ENCODE measurements at regions not wholly inside any gene's neighbourhood (a gene's known extent, or its start where the extent isn't known, plus 50 kb on each side); places are given as distances from the start of the nearest gene placed in this dataset.

DNA sequence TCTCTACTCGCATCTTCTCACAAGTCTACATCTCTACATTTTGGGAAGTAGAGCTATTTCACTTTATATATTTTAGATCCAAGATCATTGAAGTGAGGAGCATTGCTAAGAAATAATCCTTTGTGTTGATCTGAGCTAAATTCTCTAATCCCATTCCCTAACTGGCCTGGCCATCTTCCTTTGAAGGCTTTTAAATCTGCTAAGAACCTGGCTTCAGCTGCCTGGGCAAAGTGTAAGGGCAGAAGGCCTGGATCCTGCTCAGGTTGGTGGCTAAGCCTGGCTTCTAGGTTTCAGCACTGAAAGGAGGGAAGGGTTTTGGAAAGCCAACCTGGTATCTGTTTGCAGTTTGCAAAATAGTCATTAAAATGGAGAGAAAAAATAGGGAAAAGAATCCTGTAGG, 167.6 kb downstream of the BRINP2 start:
- Histone ChIP-seq H3K36me3 (replicated peaks in 1 of 2) (no peaks in the 10 kb centered on the region), H3K9me3 (replicated peaks in 1 of 3) (no peaks in the 10 kb centered on the region), H3K27ac (no peak overlapping the region), H3K27me3 (no peaks in the 10 kb centered on the region), H3K4me3 (no peak overlapping the region), H3K4me1 (replicated peaks in 1 of 2) (no peaks in the 10 kb centered on the region)
- no peak for TF ChIP-seq POLR2A (IDR thresholded peaks at IDR 0.05)
- no peak for TF ChIP-seq CTCF (IDR thresholded peaks at IDR 0.05)
- no peak for DNase-seq
- 81 to 90% (median 83%) methylated on average over 1 of the region's 1 CpG for WGBS, 4 donors
- intact Hi-C loops (cut with DNase I): no loop called here

- Histone ChIP-seq H3K4me3 (no peak overlapping the region), H3K9me3 (replicated peaks in 1 of 3) (no peaks in the 10 kb centered on the region), H3K27me3 (no peaks in the 10 kb centered on the region), H3K4me1 (replicated peaks in 1 of 2) (no peaks in the 10 kb centered on the region), H3K27ac (no peak overlapping the region), H3K36me3 (replicated peaks in 1 of 2) (no peaks in the 10 kb centered on the region)
- TF ChIP-seq POLR2A (IDR thresholded peaks at IDR 0.05) (no peak), CTCF (IDR thresholded peaks at IDR 0.05) (no peak)
- intact Hi-C loops (cut with DNase I): no loop called here
- DNase-seq: no peak
These were observed 164.1 kb downstream of the BRINP2 start for GRCh38 chr1:177334903-177335302.

- no peak overlapping the region for H3K27ac ChIP-seq
- no peak overlapping the region for H3K4me3 ChIP-seq
- no peaks in the 10 kb centered on the region for H3K36me3 ChIP-seq (replicated peaks in 1 of 2)
- H3K9me3 ChIP-seq (replicated peaks in 1 of 3): no peaks in the 10 kb centered on the region
- no peak for DNase-seq
- TF ChIP-seq CTCF (IDR thresholded peaks at IDR 0.05): no peak
- no peak for TF ChIP-seq POLR2A (IDR thresholded peaks at IDR 0.05)
- intact Hi-C loops (cut with DNase I): no loop called here
- H3K4me1 ChIP-seq (replicated peaks in 1 of 2): no peaks in the 10 kb centered on the region
- WGBS, 4 donors: 68 to 79% (median 72%) methylated on average over 4 of the region's 4 CpGs
- H3K27me3 ChIP-seq: no peaks in the 10 kb centered on the region
These were observed 163.3 kb downstream of the BRINP2 start for GRCh38 chr1:177333936-177334595.

Data from adrenal gland (tissue), 9 donors.